ENCODE measurements at regions not wholly inside any gene's neighbourhood (a gene's known extent, or its start where the extent isn't known, plus 50 kb on each side); places are given as distances from the start of the nearest gene placed in this dataset.

GRCh38 chr12:72100854-72101253 lies 162.2 kb downstream of the TPH2 start:
- WGBS, 2 donors (ENCODE audit: low coverage in 1 of 2) = 78 to 90% methylated on average over 2 of the region's 2 CpGs
- Histone ChIP-seq H3K9me3 (no peaks in the 10 kb centered on the region), H3K27me3 (no peaks in the 10 kb centered on the region), H3K27ac (no peak overlapping the region), H3K4me1 (no peaks in the 10 kb centered on the region), H3K4me3 (no peak overlapping the region), H3K36me3 (no peaks in the 10 kb centered on the region)
- TF ChIP-seq EP300 (IDR thresholded peaks at IDR 0.05; ENCODE audit: low read depth) = no peak
- TF ChIP-seq POLR2A (IDR thresholded peaks at IDR 0.05) = no peak
- no peak for TF ChIP-seq CTCF (IDR thresholded peaks at IDR 0.05)
- TF ChIP-seq POLR2AphosphoS5 (IDR thresholded peaks at IDR 0.05) = no peak
- in situ Hi-C loops (cut with MboI; ENCODE audit: low pct_ligation_motif_present in 1 of 4, low pct_unique_long_range_greater_than_20kb in 1 of 4, low sequenced_read_pairs in 3 of 4) (no loop called here), intact Hi-C loops (cut with DNase I; ENCODE audit: low total_unique reads) (no loop called here)
- no peak for DNase-seq

GRCh38 chr12:72102150-72102549 lies 163.5 kb downstream of the TPH2 start:
- no peaks in the 10 kb centered on the region for H3K36me3 ChIP-seq
- intact Hi-C loops (cut with DNase I; ENCODE audit: low total_unique reads) (no loop called here), in situ Hi-C loops (cut with MboI; ENCODE audit: low pct_ligation_motif_present in 1 of 4, low pct_unique_long_range_greater_than_20kb in 1 of 4, low sequenced_read_pairs in 3 of 4) (no loop called here)
- WGBS, 2 donors (ENCODE audit: low coverage in 1 of 2) = 73% methylated on average over 3 of the region's 3 CpGs; no CpG with 5 or more reads in 1 of the 2 donors
- no peak overlapping the region for H3K4me3 ChIP-seq
- DNase-seq = no peak
- no peaks in the 10 kb centered on the region for H3K9me3 ChIP-seq
- no peaks in the 10 kb centered on the region for H3K27me3 ChIP-seq
- H3K27ac ChIP-seq = no peak overlapping the region
- no peaks in the 10 kb centered on the region for H3K4me1 ChIP-seq
- TF ChIP-seq POLR2AphosphoS5 (IDR thresholded peaks at IDR 0.05) (no peak), CTCF (IDR thresholded peaks at IDR 0.05) (no peak), POLR2A (IDR thresholded peaks at IDR 0.05) (no peak), EP300 (IDR thresholded peaks at IDR 0.05; ENCODE audit: low read depth) (no peak)

- no peaks in the 10 kb centered on the region for H3K9me3 ChIP-seq
- intact Hi-C loops (cut with DNase I; ENCODE audit: low total_unique reads) (no loop called here), in situ Hi-C loops (cut with MboI; ENCODE audit: low pct_ligation_motif_present in 1 of 4, low pct_unique_long_range_greater_than_20kb in 1 of 4, low sequenced_read_pairs in 3 of 4) (no loop called here)
- H3K27me3 ChIP-seq = no peaks in the 10 kb centered on the region
- TF ChIP-seq POLR2A (IDR thresholded peaks at IDR 0.05) (no peak), CTCF (IDR thresholded peaks at IDR 0.05) (no peak), POLR2AphosphoS5 (IDR thresholded peaks at IDR 0.05) (no peak), EP300 (IDR thresholded peaks at IDR 0.05; ENCODE audit: low read depth) (no peak)
- no peak overlapping the region for H3K27ac ChIP-seq
- no peaks in the 10 kb centered on the region for H3K4me1 ChIP-seq
- H3K4me3 ChIP-seq = no peak overlapping the region
- no peak for DNase-seq
- H3K36me3 ChIP-seq = no peaks in the 10 kb centered on the region
These were observed 166.3 kb upstream of the TRHDE start for GRCh38 chr12:72105849-72106248.

GRCh38 chr12:72110937-72111650 lies 161.1 kb upstream of the TRHDE start:
- Histone ChIP-seq H3K27ac (no peak overlapping the region), H3K36me3 (no peaks in the 10 kb centered on the region), H3K27me3 (no peaks in the 10 kb centered on the region), H3K4me3 (no peak overlapping the region), H3K4me1 (no peaks in the 10 kb centered on the region), H3K9me3 (no peaks in the 10 kb centered on the region)
- no peak for TF ChIP-seq POLR2AphosphoS5 (IDR thresholded peaks at IDR 0.05)
- no peak for TF ChIP-seq EP300 (IDR thresholded peaks at IDR 0.05; ENCODE audit: low read depth)
- DNase-seq = no peak
- in situ Hi-C loops (cut with MboI; ENCODE audit: low pct_ligation_motif_present in 1 of 4, low pct_unique_long_range_greater_than_20kb in 1 of 4, low sequenced_read_pairs in 3 of 4) (no loop called here), intact Hi-C loops (cut with DNase I; ENCODE audit: low total_unique reads) (no loop called here)
- 41 to 76% methylated on average over 5 of the region's 5 CpGs for WGBS, 2 donors (ENCODE audit: low coverage in 1 of 2)

GRCh38 chr12:72111706-72112105 lies 160.5 kb upstream of the TRHDE start:
- WGBS, 2 donors (ENCODE audit: low coverage in 1 of 2) = 68 to 69% methylated on average over 3 of the region's 3 CpGs
- no peaks in the 10 kb centered on the region for H3K36me3 ChIP-seq
- TF ChIP-seq EP300 (IDR thresholded peaks at IDR 0.05; ENCODE audit: low read depth) = no peak
- no peak for TF ChIP-seq CTCF (IDR thresholded peaks at IDR 0.05)
- TF ChIP-seq POLR2A (IDR thresholded peaks at IDR 0.05) = no peak
- no peak for TF ChIP-seq POLR2AphosphoS5 (IDR thresholded peaks at IDR 0.05)
- no peak overlapping the region for H3K4me3 ChIP-seq
- H3K4me1 ChIP-seq = no peaks in the 10 kb centered on the region
- H3K9me3 ChIP-seq = no peaks in the 10 kb centered on the region
- no peaks in the 10 kb centered on the region for H3K27me3 ChIP-seq
- in situ Hi-C loops (cut with MboI; ENCODE audit: low pct_ligation_motif_present in 1 of 4, low pct_unique_long_range_greater_than_20kb in 1 of 4, low sequenced_read_pairs in 3 of 4) (no loop called here), intact Hi-C loops (cut with DNase I; ENCODE audit: low total_unique reads) (no loop called here)
- no peak overlapping the region for H3K27ac ChIP-seq
- no peak for DNase-seq
